ENCODE measurements at regions not wholly inside any gene's neighbourhood (a gene's known extent, or its start where the extent isn't known, plus 50 kb on each side); places are given as distances from the start of the nearest gene placed in this dataset.
A peak's percentile ranks its signal among the peaks of the same experiment; 100 is the strongest.

DNA sequence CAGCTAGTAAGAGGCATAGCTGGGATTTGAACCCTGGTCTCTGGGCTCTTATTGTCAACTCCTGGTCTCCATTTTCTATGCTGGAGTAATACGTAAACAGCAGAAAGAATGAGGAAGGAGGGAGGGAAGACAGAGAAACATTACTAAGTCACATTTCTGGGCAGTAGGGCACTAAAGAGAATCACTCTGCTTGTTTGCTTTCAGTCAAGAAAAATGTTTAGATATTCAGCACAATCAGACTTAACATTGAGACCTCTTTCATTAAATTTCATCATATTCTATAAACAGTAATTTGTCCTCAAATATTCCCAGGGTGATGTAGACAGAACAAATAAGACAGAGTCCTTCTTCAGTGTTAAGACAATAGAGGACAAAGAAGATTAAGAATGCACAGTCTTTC, 67.7 kb upstream of the BNC1 start:
- no peaks in the 10 kb centered on the region for H4K20me1 ChIP-seq (ENCODE audit: control insufficient read depth, extremely low read depth, insufficient read depth, low read length)
- no peak overlapping the region for H3K27ac ChIP-seq (ENCODE audit: insufficient read depth, low read length)
- no peak overlapping the region for H3K4me2 ChIP-seq (ENCODE audit: extremely low read depth, insufficient read depth, low read length)
- H3K4me3 ChIP-seq (replicated peaks in 1 of 4; ENCODE audit: control extremely low read depth in 1 of 4, insufficient read depth in 1 of 4, low read depth in 3 of 4, low read length in 4 of 4): no peak overlapping the region
- H3K4me1 ChIP-seq (ENCODE audit: control insufficient read depth, extremely low read depth, insufficient read depth, low read length): no peaks in the 10 kb centered on the region
- no peak overlapping the region for H3K9ac ChIP-seq (ENCODE audit: insufficient read depth, low read length)
- H3K36me3 ChIP-seq (ENCODE audit: control insufficient read depth, insufficient read depth, low read length): no peaks in the 10 kb centered on the region
- peaks cover 2% of the 10 kb centered on the region for H3K27me3 ChIP-seq (ENCODE audit: control insufficient read depth, insufficient read depth, low read length)
- H2AFZ ChIP-seq (ENCODE audit: low read length): no peak overlapping the region
- H3K9me3 ChIP-seq (ENCODE audit: control insufficient read depth, insufficient read depth, low read depth, low read length): no peaks in the 10 kb centered on the region
- DNase-seq (ENCODE audit: low read depth in 2 of 2): peak in 1 of 2 donors; percentile 60
- no peaks in the 10 kb centered on the region for H3K79me2 ChIP-seq (ENCODE audit: control insufficient read depth, insufficient read depth, low read length)
- TF ChIP-seq, protein P1, sequence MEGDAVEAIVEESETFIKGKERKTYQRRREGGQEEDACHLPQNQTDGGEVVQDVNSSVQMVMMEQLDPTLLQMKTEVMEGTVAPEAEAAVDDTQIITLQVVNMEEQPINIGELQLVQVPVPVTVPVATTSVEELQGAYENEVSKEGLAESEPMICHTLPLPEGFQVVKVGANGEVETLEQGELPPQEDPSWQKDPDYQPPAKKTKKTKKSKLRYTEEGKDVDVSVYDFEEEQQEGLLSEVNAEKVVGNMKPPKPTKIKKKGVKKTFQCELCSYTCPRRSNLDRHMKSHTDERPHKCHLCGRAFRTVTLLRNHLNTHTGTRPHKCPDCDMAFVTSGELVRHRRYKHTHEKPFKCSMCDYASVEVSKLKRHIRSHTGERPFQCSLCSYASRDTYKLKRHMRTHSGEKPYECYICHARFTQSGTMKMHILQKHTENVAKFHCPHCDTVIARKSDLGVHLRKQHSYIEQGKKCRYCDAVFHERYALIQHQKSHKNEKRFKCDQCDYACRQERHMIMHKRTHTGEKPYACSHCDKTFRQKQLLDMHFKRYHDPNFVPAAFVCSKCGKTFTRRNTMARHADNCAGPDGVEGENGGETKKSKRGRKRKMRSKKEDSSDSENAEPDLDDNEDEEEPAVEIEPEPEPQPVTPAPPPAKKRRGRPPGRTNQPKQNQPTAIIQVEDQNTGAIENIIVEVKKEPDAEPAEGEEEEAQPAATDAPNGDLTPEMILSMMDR (conservative IDR thresholded peaks at IDR 0.05 in 1 of 2, IDR thresholded peaks at IDR 0.05 in 1 of 2; ENCODE audit: low read depth in 1 of 2, low read length in 2 of 2): no peak

- Histone ChIP-seq H3K4me3 (replicated peaks in 1 of 4; ENCODE audit: control extremely low read depth in 1 of 4, insufficient read depth in 1 of 4, low read depth in 3 of 4, low read length in 4 of 4) (no peak overlapping the region), H2AFZ (ENCODE audit: low read length) (no peak overlapping the region), H3K9me3 (ENCODE audit: control insufficient read depth, insufficient read depth, low read depth, low read length) (no peaks in the 10 kb centered on the region)
These were observed 72.3 kb upstream of the BNC1 start for GRCh38 chr15:83356501-83357399.

DNA sequence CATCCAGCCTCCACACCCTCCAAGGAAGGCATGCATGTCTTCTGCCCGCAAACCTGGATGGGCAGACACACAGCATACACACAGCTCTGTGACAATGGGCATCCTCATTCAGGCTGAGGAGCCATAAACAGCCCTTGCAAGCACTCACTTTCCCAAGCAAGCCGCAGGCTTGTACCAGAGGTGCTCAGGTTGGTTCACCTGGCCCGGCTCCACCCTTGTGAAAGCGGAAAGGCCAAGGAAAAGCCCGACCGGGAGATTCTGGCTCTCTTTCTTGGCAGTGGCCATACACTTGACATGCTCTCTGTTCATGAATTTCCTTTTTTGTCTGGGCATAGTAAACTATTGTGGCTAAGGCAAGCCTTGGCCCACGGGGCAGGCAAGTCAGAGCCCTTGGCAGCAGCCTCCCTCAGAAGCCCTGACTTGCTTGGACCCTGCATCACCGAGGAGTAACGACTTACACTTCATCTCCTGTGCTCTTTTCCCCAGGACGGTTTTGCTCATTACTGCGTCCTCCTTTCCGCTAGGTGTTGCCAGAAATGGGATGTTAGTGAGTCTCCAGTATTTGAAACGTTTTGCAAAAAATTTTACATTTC, 74.6 kb upstream of the BNC1 start:
- no peaks in the 10 kb centered on the region for H4K20me1 ChIP-seq (ENCODE audit: control insufficient read depth, extremely low read depth, insufficient read depth, low read length)
- no peak for DNase-seq (ENCODE audit: low read depth in 2 of 2)
- no peaks in the 10 kb centered on the region for H3K79me2 ChIP-seq (ENCODE audit: control insufficient read depth, insufficient read depth, low read length)
- no peak overlapping the region for H2AFZ ChIP-seq (ENCODE audit: low read length)
- H3K9me3 ChIP-seq (ENCODE audit: control insufficient read depth, insufficient read depth, low read depth, low read length): no peaks in the 10 kb centered on the region
- H3K27ac ChIP-seq (ENCODE audit: insufficient read depth, low read length): no peak overlapping the region
- H3K4me1 ChIP-seq (ENCODE audit: control insufficient read depth, extremely low read depth, insufficient read depth, low read length): no peaks in the 10 kb centered on the region
- H3K27me3 ChIP-seq (ENCODE audit: control insufficient read depth, insufficient read depth, low read length): peaks cover 5% of the 10 kb centered on the region
- H3K36me3 ChIP-seq (ENCODE audit: control insufficient read depth, insufficient read depth, low read length): no peaks in the 10 kb centered on the region
- no peak for TF ChIP-seq EZH2 (IDR thresholded peaks at IDR 0.05; ENCODE audit: low read length, missing control alignments)
- TF ChIP-seq, protein P1 (conservative IDR thresholded peaks at IDR 0.05 in 1 of 2, IDR thresholded peaks at IDR 0.05 in 1 of 2; ENCODE audit: low read depth in 1 of 2, low read length in 2 of 2): no peak
- H3K4me2 ChIP-seq (ENCODE audit: extremely low read depth, insufficient read depth, low read length): no peak overlapping the region
- H3K4me3 ChIP-seq (replicated peaks in 1 of 4; ENCODE audit: control extremely low read depth in 1 of 4, insufficient read depth in 1 of 4, low read depth in 3 of 4, low read length in 4 of 4): no peak overlapping the region
- H3K9ac ChIP-seq (ENCODE audit: insufficient read depth, low read length): no peak overlapping the region

More at GRCh38 chr15:83356501-83357399, 72.3 kb upstream of the BNC1 start:
- no peak overlapping the region for H3K9ac ChIP-seq (ENCODE audit: insufficient read depth, low read length)
- H3K4me2 ChIP-seq (ENCODE audit: extremely low read depth, insufficient read depth, low read length): no peak overlapping the region
- no peak for TF ChIP-seq EZH2 (IDR thresholded peaks at IDR 0.05; ENCODE audit: low read length, missing control alignments)
- TF ChIP-seq, protein P1 (conservative IDR thresholded peaks at IDR 0.05 in 1 of 2, IDR thresholded peaks at IDR 0.05 in 1 of 2; ENCODE audit: low read depth in 1 of 2, low read length in 2 of 2): no peak
- H3K27me3 ChIP-seq (ENCODE audit: control insufficient read depth, insufficient read depth, low read length): peaks cover 5% of the 10 kb centered on the region
- H3K36me3 ChIP-seq (ENCODE audit: control insufficient read depth, insufficient read depth, low read length): no peaks in the 10 kb centered on the region
- H3K4me1 ChIP-seq (ENCODE audit: control insufficient read depth, extremely low read depth, insufficient read depth, low read length): no peaks in the 10 kb centered on the region
- no peaks in the 10 kb centered on the region for H3K79me2 ChIP-seq (ENCODE audit: control insufficient read depth, insufficient read depth, low read length)
- no peak overlapping the region for H3K27ac ChIP-seq (ENCODE audit: insufficient read depth, low read length)
- no peaks in the 10 kb centered on the region for H4K20me1 ChIP-seq (ENCODE audit: control insufficient read depth, extremely low read depth, insufficient read depth, low read length)
- peak in 1 of 2 donors; percentile 36 for DNase-seq (ENCODE audit: low read depth in 2 of 2)

Data from fibroblast of lung (primary cell).